T-helper 2 cell (primary cell): ENCODE measurements at regions not wholly inside any gene's neighbourhood (a gene's known extent, or its start where the extent isn't known, plus 50 kb on each side); places are given as distances from the start of the nearest gene placed in this dataset.
"Not testable (repeated sequence)": the region's sequence is repeated elsewhere in the genome, so short reads cannot be mapped to it uniquely, and the experiment has no call there.

ENCODE experiments used
- DNase-seq, 5 experiments: peaks; one replicate each; pipeline versions ENCODE4 v3.0.0 to v3.0.0-alpha.2; 2012 to 2022

DNA sequence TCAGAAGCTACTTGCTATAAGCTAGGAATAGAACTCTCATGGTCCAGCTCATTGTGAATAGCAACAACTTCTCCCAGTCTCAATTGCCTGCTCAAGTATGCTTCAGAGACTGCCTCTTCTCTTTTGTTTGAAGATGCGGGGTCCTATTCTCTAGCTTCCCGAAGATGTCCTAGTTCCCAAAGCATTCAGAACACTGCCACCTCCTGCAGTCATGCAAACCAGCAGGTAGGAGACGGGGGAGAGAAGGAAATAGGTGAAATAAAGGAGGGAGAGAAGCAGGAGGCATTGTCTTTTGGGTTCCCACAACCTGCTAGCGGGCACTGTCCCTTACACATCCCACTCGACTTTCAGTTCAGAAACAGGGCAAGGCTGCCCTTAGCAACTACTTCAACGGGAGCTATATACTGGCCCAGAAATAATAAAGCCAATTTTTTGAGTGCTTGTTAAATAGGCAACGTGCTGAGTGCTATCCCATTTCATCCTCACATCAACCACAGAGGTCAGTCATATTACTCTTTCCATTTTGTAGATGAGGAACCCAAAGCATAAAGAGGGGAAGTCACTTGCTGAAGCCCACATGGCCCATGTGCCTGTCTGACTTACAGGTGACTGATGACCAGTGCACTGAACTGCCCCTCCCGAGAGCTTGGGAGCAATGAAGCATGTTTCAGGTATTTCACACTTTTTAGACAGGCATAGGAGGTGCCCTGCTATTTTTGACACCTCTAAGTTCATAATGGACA lies 61.9 kb upstream of the ATXN1 start:
- DNase-seq = no peak

DNA sequence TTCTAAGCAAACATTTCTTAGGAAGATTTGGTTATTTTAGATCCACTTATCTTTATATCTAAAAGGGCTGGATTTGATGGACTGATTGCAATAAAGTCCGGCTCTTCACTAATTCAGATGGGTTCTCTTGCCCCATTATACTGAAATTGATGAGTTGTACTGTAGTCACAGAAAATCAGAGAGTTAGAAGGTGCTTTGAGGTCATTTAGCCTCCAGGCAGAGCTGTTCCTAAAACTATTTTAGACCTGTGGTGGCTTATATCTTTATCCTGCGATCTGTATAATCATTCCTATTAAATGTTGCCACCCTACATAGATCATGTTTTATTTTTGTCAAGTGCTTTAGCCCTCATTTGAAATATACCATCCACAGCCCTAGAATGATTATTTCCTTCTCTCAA lies 61.3 kb upstream of the ATXN1 start:
- DNase-seq = no peak

DNA sequence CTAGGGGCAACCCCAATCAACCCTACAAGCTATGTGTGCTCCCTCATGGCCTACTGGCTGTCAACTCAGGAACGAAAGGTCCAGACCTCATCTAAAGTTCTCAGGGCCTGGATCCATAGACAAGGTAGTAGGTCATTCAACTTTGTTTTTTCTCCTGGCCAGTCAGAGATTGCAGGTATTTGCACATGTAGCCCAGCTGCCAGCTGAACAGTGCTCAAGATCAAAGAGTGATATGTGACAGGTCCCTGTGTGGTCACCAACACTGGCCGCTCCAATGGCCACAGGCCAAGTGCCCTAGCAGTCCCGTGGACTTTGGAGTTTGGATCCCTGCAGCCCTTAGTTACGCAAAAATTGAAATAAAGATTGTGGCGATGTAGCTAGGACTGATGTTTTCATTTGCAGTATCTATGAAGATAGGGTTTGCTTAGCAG lies 60.6 kb upstream of the ATXN1 start:
- no peak for DNase-seq

DNA sequence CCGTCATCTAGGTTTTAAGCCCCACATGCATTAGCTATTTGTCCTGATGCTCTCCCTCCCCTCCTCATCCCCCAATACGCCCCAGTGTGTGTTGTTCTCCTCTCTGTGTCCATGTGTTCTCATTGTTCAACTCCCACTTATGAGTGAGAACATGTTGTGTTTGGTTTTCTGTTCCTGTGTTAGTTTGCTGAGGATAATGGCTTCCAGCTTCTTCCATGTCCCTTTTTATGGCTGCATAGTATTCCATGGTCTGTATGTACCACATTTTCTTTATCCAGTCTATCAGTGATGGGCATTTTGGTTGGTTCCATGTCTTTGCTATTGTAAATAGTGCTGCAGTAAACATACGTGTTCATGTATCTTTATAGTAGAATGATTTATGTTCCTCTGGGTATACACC lies 59.0 kb upstream of the ATXN1 start:
- DNase-seq = not testable (repeated sequence)

DNA sequence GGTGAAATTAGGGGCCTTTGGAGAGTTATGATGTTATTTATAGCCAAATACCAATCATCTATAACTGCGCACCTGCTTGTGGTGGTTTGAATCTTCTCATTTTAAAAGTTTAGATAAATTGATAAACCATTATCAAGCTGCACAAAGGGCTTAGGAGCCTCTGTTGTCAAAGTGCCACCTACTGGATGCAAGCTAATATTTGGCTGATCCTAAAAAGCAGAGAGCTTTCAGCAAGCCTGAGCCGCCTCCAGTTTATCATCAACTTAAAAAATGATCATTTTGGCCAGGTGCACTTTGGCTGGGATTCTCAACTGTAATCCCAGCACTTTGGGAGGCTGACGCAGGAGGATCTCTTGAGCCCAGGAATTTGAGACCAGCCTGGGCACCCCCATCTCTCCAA lies 58.5 kb upstream of the ATXN1 start:
- peak in 1 of 5 experiments; percentile 35 for DNase-seq

DNA sequence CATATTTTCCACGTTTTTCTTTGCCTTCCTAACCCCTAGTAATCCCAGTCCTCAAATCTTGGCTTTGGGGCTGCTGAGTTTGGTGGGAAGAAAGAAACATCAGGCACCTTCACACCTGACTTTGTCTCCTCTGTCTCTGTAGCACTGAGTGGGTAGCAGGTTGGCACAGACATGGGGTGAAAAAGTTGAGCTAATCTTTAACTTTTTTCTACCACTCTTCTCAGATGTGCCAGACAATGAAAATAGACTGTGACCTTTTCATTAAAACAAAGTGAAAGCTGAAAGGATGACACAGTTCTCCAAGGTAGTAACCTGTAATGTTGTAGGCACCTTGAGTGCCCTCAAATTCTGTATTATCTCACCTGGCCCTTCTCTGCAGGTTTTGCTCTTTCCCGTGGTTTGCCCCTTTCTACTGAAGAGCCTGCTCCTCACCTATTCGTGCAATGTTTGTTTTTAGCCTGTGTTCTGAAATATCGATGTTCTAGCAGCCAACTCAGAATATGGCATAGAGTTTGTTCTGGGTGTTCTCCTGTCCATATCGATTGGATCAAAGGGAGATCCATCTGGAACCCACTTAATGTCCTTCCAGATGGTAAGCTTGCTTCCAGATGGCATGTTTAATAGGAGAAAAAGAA lies 57.8 kb upstream of the ATXN1 start:
- DNase-seq = no peak

DNA sequence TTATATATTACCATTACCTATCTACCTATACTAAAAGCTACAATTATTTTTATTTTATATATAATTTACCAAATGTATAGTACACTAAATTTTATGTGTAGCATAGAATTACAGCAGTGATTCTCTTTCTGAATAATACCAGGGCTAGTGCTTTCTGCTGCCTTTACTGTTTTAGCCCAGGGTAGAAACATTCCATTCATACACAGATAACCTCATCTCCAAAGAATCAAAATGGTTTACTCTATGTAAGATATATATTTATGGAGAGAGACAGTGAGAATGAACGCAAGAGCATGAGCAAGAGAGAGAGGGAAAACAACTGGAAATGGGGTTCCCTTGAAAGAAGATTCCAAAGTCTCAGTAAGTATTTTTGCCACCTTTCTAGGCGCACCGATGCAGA lies 56.3 kb upstream of the ATXN1 start:
- DNase-seq = no peak

DNA sequence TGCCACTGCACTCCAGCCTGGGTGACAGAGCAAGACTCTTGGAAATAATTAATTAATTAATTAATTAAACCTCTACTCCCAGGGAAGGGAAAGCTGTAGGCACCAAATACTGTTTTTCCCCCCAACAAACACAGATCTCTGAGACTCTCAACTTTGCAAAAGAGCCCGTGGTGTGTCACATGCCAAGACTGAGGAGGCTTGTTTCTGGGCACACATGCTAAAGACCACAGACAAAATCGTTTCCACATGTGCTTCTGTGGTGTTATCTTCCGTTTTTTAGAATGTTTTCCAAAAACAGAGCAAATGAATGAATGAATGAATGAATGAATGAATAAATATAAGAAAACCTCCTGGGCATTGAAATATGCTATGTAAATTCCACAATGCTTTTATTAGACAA lies 55.6 kb upstream of the ATXN1 start:
- DNase-seq = no peak

DNA sequence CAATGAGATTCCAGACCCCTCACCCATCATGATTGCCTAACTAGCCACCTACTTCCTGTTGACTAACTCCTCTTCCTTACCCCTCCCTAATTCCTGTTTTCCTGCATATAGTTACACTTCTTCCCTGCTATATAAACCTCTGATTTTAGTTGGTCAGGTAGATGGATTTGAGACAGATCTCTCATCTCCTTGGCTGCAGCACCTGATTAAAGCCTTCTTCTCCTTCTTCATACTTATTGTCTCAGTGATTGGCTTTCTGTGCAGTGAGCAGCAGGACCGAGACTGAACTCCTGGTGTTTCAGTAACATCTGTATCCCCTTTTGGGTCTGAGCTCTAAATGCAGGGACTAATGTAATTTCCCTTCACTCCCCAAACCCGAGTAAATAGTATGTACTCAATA lies 51.7 kb upstream of the ATXN1 start:
- no peak for DNase-seq

DNA sequence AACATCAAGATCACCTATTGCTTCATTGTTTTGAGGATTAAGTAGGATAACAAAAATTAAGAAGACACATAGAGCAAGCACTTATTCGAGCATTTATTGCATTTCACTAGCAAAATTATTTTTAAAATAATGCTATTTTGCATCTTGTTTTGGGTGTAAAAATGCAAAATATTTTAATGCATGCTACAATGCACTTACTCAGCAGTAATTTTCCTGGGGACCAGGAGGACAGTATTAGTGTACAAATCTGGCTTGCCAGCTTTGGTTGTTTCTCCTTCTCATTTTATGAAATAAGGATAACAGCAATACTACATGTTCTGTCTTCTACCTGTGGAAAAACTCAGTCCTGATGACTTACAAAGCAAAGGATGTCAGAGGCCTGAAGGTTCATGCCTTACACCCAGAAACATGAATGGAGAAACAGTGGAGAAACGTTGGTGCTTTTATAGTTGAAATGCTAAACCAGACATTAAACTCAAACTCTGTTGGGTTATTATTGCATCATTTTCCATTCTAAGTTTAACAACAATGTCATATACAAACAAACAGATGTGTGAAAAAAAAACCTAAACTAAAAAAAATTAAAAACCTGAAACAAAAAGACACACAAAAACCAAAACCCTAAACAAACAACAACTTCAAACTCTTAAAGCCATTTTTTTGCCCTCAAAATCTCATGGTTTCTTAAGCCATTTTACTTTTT lies 50.2 kb upstream of the ATXN1 start:
- DNase-seq = no peak
